OCI-LY3 (cell line): ENCODE measurements at regions not wholly inside any gene's neighbourhood (a gene's known extent, or its start where the extent isn't known, plus 50 kb on each side); places are given as distances from the start of the nearest gene placed in this dataset.

ENCODE experiments used
- H2AFZ ChIP-seq: fragments of 200-600, 300-600 bp; shearing (Covaris generic); 2 replicates; pipeline ENCODE4 v1.6.0; 2014; ENCODE audit warnings: antibody characterized with exemption, low read depth, low read length
- H3K27ac ChIP-seq: fragments of 200-600, 300-600 bp; sonication (generic); 2 replicates; pipeline ENCODE4 v1.5.1; 2014; ENCODE audit warnings: mild to moderate bottlenecking, low read length, moderate library complexity, mixed read lengths
- H3K27me3 ChIP-seq: fragments of 200-600, 300-600 bp; sonication (generic); 2 replicates; pipeline ENCODE4 v1.6.1; 2014; ENCODE audit warnings: low read depth, low read length, mixed read lengths
- H3K36me3 ChIP-seq: fragments of 200-600, 300-600 bp; sonication (generic); replicated peaks from 2 replicates; pipeline ENCODE3; 2014; ENCODE audit warnings: low read depth, low read length, mixed read lengths
- H3K4me1 ChIP-seq: fragments of 300-600, 200-600 bp; sonication (generic); 2 replicates; pipeline ENCODE4 v1.6.1; 2014; ENCODE audit warnings: low read length, mixed read lengths
- H3K4me2 ChIP-seq: fragments of 200-600, 300-600 bp; sonication (generic); 2 replicates; pipeline ENCODE4 v1.6.1; 2014; ENCODE audit warnings: low read length, mixed read lengths
- H3K4me3 ChIP-seq: fragments of 300-600, 200-600 bp; sonication (generic); 2 replicates; pipeline ENCODE4 v1.5.1; 2014; ENCODE audit warnings: antibody characterized with exemption, mild to moderate bottlenecking, low read length, moderate library complexity
- H3K79me2 ChIP-seq: fragments of 300-600, 200-600 bp; shearing (Covaris generic); 2 replicates; pipeline ENCODE4 v1.6.1; 2014; ENCODE audit warnings: mild to moderate bottlenecking, low read length, mixed read lengths
- H3K9ac ChIP-seq: fragments of 300-600, 200-600 bp; shearing (Covaris generic); 2 replicates; pipeline ENCODE4 v1.6.0; 2014; ENCODE audit warnings: mild to moderate bottlenecking, low read length, moderate library complexity
- H3K9me3 ChIP-seq: fragments of 200-600, 300-600 bp; shearing (Covaris generic); 2 replicates; pipeline ENCODE4 v1.6.1; 2014; ENCODE audit warnings: low read length, mixed read lengths; ENCODE audit not compliant: insufficient read depth
- H4K20me1 ChIP-seq: fragments of 200-600, 300-600 bp; sonication (generic); 2 replicates; pipeline ENCODE4 v1.6.1; 2016; ENCODE audit warnings: low read length, mixed read lengths; ENCODE audit not compliant: insufficient read depth
- EZH2phosphoT487 ChIP-seq: fragments of 200-600 bp; shearing (Covaris generic); IDR thresholded peaks from 2 replicates; pipeline ENCODE4 v1.6.1; 2018; ENCODE audit warnings: antibody characterized with exemption, mixed run types, low read depth
- TF ChIP-seq, protein P1 (sequence below): fragments of 200-600, 300-600 bp; sonication (generic); IDR thresholded peaks from 2 replicates; pipeline ENCODE4 v1.5.1; 2014; ENCODE audit warnings: antibody characterized with exemption, low read length, low read depth

DNA sequence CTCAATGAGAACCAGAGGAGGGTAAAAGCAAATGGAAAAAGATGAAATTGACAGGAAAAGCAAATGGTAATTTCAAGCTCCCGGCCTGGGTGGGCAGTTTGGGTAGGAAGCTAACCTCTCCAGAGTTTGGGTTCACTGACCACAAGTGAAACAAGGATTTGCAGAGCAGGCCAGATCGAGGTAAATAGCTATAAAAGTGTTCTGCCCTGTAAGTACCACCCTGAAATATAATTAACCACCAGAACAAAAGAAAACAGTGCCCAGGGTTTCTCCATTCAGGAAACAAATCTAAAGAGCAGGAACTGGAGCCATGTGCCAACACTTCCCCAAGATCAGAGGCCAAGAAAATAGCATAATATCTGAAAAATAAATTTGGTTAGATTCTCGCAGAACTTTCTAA is 276.7 kb upstream of the MEOX2 start:
- Histone ChIP-seq H3K36me3 (no peaks in the 10 kb centered on the region), H3K79me2 (no peaks in the 10 kb centered on the region), H3K9ac (no peak overlapping the region), H3K27ac (no peak overlapping the region), H3K4me1 (no peaks in the 10 kb centered on the region), H4K20me1 (no peaks in the 10 kb centered on the region), H3K4me2 (no peak overlapping the region), H3K9me3 (no peaks in the 10 kb centered on the region), H3K4me3 (no peak overlapping the region), H2AFZ (no peak overlapping the region), H3K27me3 (no peaks in the 10 kb centered on the region)
- TF ChIP-seq, protein P1, sequence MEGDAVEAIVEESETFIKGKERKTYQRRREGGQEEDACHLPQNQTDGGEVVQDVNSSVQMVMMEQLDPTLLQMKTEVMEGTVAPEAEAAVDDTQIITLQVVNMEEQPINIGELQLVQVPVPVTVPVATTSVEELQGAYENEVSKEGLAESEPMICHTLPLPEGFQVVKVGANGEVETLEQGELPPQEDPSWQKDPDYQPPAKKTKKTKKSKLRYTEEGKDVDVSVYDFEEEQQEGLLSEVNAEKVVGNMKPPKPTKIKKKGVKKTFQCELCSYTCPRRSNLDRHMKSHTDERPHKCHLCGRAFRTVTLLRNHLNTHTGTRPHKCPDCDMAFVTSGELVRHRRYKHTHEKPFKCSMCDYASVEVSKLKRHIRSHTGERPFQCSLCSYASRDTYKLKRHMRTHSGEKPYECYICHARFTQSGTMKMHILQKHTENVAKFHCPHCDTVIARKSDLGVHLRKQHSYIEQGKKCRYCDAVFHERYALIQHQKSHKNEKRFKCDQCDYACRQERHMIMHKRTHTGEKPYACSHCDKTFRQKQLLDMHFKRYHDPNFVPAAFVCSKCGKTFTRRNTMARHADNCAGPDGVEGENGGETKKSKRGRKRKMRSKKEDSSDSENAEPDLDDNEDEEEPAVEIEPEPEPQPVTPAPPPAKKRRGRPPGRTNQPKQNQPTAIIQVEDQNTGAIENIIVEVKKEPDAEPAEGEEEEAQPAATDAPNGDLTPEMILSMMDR = no peak
- no peak for TF ChIP-seq EZH2phosphoT487

DNA sequence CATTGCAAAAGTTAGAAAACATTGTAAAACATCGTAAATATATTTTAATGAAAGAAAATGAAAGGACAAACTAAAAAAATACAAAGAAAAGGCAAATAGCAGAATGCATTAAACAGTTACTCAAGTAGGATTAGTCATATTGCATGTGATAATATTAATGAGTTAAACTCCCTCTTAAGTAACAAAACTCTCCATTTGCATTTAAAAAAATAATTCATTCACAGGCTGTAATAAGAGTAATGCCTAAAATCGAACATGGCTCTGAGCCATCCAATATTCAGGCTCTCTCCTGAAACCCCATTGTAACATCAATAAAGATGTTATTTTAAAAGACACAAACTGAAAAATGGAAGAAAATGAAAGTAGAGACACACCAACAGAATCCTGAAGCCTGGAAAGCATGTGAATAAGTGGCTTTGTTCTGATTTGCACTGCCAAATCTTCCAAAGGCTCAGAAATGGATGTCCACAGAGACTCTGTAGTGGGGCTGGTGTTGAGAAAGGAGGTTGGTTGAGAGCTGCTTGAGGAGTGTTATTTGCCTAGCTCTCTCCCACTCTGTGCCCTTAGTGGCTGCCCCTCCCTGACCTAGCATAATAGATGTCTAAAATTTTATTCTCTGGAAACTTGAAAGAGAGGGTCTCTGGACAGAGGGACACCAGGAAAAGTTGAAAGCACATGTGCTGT is 268.3 kb upstream of the MEOX2 start:
- no peak for TF ChIP-seq EZH2phosphoT487
- TF ChIP-seq, protein P1 = no peak
- H3K27me3 ChIP-seq = no peaks in the 10 kb centered on the region
- H3K4me1 ChIP-seq = no peaks in the 10 kb centered on the region
- no peak overlapping the region for H3K27ac ChIP-seq
- no peak overlapping the region for H3K9ac ChIP-seq
- no peaks in the 10 kb centered on the region for H4K20me1 ChIP-seq
- H3K4me3 ChIP-seq = no peak overlapping the region
- H3K36me3 ChIP-seq = no peaks in the 10 kb centered on the region
- no peak overlapping the region for H3K4me2 ChIP-seq
- no peaks in the 10 kb centered on the region for H3K79me2 ChIP-seq
- no peak overlapping the region for H2AFZ ChIP-seq
- H3K9me3 ChIP-seq = no peaks in the 10 kb centered on the region

DNA sequence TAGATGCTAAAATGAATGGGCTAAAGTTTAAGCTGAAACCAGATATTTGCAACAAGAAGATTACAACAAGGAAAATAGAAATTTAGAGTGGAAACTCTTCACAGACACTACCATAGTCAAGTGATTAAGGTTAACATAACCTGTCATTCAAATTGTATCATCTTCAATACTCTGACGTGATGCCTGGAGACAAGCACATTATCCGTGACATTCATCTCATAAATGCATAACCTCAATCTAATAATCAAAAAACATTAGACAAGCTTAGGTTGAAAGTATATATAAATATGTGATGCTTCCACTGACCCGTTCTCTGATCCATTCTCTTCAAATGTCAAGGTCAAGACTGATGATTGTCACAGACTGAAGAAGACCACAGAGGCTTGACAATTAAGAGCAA is 263.8 kb upstream of the MEOX2 start:
- Histone ChIP-seq H2AFZ (no peak overlapping the region), H3K4me3 (no peak overlapping the region), H3K9ac (no peak overlapping the region), H3K27me3 (no peaks in the 10 kb centered on the region), H3K79me2 (no peaks in the 10 kb centered on the region), H3K4me2 (no peak overlapping the region), H3K36me3 (no peaks in the 10 kb centered on the region), H3K4me1 (no peaks in the 10 kb centered on the region), H3K27ac (no peak overlapping the region), H4K20me1 (no peaks in the 10 kb centered on the region), H3K9me3 (no peaks in the 10 kb centered on the region)
- TF ChIP-seq, protein P1 = no peak
- TF ChIP-seq EZH2phosphoT487 = no peak

DNA sequence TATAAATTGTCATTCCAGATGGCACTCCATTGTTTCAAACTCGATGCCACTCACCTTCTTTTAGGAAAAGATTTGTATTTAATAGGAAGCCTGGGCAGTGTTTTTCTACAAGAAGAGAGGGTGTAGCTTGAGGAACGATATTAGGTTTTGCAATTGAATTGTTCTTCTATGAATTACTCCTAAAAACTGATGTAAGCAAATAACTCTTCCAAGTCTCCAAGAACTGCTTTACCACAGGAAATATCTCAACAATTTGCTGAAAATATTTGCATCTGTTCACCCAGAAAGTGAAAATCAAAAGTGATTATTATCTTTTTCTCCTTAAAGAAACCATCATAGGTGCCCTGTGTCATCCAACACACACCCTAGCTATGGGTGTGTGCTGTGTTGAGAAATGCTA is 261.3 kb upstream of the MEOX2 start:
- Histone ChIP-seq H3K79me2 (no peaks in the 10 kb centered on the region), H3K9me3 (no peaks in the 10 kb centered on the region), H3K4me1 (no peaks in the 10 kb centered on the region), H3K9ac (no peak overlapping the region), H3K4me3 (no peak overlapping the region), H3K4me2 (no peak overlapping the region), H3K36me3 (no peaks in the 10 kb centered on the region), H4K20me1 (no peaks in the 10 kb centered on the region), H3K27ac (no peak overlapping the region), H3K27me3 (no peaks in the 10 kb centered on the region), H2AFZ (no peak overlapping the region)
- TF ChIP-seq, protein P1 = no peak
- TF ChIP-seq EZH2phosphoT487 = no peak
